HT-29 (cell line): ENCODE measurements at regions not wholly inside any gene's neighbourhood (a gene's known extent, or its start where the extent isn't known, plus 50 kb on each side); places are given as distances from the start of the nearest gene placed in this dataset.
A peak's percentile ranks its signal among the peaks of the same experiment; 100 is the strongest.
"Not testable (repeated sequence)": the region's sequence is repeated elsewhere in the genome, so short reads cannot be mapped to it uniquely, and the experiment has no call there.

Experiments
- DNase-seq: peaks from one replicate; pipeline ENCODE4 v3.0.0-alpha.2; 2015; ENCODE audit warnings: low spot score

DNA sequence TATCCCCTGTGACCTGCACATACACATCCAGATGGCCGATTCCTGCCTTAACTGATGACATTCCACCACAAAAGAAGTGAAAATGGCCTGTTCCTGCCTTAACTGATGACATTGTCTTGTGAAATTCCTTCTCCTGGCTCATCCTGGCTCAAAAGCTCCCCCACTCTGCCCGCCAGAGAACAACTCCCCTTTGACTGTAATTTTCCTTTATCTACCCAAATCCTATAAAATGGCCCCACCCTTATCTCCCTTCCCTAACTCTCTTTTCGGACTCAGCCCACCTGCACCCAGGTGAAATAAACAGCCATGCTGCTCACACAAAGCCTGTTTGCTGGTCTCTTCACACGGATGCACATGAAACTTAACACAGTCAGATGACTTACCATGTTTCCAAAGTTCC lies 403.8 kb downstream of the TBC1D32 start:
- DNase-seq: not testable (repeated sequence)

DNA sequence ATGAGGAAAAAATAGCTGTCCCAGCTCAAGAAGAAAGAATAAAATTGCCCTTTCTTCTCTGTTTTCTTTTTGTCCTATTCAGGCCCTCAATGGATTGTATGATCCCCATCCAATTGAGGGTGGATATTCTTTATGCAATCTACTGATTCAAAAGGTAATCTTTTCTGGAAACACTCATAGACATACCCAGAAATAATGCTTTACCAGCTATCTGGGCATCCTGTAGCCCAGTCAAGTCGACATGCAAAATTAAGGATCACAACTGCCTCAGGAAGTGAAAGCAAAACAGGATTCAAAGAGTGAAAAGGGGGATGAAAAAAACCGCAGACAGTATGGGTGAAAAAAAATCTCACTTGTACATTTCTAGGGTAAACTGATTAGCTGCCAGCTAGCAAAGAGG lies 410.1 kb downstream of the TBC1D32 start:
- no peak for DNase-seq

DNA sequence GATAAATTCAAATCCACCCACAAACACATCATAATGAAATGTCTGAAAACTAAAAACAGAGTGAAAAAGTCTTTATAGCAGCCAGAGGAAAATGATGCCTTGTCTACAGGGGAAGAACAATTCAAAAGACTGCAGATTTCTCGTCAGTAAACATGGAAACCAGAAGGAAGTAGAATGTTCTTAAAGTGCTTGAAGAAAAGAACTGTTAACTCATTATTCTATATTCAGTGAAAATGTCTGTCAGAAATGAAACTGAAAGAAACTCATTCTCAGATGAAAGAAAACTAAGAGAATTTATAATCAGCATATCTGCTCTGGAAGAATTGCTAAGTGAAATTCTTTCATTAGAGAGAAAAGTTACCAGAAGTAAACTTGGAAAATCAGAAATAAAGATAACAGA lies 416.1 kb downstream of the TBC1D32 start:
- DNase-seq: no peak

DNA sequence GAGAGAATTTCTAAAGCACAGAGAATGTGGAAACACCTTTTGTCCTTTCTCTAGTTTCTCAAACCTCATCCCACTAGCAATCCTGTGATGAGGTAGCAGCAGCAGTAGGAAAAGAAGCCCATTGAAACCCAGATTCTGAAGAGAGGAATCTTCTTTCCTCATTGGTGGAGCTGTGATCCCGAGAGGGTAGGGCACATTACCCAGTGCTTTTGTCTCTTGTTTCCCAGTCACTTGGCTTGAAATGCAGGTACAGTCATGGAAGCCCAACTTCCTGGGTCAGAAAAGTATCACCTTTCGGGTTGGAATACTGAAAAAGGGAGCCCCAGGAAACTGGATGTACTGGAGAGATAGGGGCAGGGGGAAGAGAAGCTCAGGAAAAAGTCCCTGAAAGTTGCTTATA lies 417.4 kb downstream of the TBC1D32 start:
- no peak for DNase-seq

DNA sequence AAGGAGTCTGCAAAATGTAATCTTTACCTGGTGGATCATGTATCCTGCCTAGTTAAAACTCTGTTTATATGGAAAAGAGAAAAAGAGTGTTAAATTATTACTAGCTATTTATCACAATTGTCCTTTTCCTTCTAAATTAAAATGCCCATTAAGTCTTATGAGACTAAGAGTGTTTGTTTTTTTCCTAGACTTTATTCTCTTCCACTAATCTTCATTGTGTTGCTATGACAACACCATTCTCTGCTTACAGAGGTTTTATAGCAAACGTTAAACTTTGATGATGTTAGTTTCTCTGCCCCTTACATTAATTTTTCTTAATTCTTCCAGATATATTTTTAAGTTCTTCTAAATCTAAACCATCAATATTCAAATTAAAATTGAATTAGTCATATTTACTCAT lies 420.8 kb downstream of the TBC1D32 start:
- no peak for DNase-seq

DNA sequence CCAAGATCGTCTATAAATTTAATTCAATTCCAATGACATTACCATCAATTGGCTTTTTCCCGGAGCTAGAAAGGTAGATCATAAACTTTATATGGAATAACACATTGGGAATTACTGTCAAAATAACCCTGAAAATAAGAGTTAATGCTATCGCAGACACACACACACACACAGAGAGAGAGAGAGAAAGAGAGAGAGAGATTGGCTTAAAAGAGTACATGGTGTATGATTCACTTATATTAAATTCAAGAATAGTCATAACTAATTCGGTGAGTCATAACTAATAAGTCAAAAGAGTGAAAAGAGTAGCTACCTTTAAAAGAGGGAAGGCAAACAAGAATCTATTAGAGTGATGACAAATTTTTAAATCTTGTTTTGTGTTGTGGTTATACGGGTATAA lies 425.5 kb downstream of the TBC1D32 start:
- no peak for DNase-seq

DNA sequence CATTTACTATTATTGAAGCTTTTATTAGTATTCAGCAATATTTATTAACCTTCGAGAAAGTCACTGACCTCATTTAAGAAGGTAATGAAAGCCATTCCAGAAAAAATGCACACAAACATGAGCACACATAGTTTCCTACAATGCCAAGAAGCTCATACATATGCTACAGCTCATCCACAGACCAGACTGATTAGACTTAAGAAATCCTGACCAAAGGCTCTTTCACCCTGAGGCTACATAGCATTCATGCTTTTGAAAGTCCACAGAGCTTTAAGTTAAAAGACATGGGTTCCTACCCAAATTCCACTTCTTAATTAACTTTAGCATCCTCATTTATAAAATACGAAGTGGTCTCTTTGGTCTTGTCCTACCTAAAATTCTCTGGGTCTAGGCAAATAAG lies 430.4 kb downstream of the TBC1D32 start:
- no peak for DNase-seq

DNA sequence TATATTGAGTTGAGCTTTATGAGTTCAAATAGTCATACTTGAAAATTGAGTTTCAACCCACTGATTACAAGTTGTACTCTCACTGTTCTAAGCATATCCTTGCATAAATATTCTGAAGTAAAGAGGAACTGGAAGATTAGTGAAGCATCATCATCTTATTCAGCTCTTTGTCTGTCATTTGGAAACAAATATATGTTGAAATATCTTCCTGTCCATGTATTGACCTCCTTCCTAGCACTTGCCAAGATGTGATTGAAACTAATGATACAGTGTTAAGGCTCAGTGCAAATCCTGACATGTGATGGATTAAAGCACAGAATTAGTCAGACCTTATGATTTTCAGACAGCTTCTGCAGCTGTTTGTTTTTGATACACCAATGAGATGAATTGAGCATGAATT lies 434.3 kb downstream of the TBC1D32 start:
- no peak for DNase-seq

DNA sequence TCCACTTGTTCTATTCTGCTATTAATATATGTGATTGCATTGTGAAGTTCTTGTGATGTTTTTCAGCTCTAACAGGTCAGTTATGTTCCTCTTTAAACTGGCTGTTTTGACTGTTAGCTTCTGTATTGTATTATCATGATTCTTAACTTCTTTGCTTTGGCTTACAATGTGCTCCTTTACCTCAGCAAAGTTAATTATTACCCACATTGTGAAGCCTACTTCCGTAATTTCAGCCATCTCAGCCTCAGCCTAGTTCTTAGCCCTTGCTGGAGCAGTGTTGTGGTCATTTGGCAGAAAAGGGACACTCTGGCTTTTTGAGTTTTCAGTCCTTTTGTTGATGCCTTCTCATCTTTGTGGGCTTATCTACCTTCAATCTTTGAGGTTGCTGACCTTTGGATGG lies 440.2 kb downstream of the TBC1D32 start:
- DNase-seq: peak; percentile 28

DNA sequence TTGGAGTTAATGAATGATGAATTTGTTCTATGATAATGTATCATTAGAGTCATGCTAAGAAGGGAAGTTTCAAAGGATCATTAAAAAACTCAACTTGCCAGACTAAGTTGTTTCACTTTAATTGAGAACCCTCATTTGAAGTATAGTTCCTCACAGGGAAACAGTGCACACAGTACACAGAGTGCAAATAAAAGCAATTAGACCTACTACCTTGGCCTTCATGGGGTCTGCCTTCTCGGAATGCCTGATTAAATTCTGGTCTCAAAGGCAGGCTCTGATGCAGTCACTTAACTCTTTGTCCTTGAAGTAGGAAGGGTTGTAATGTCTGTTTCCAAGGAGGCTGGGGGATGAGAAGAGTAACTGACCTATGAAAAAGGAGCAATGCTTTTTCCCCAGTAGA lies 457.3 kb downstream of the TBC1D32 start:
- no peak for DNase-seq

DNA sequence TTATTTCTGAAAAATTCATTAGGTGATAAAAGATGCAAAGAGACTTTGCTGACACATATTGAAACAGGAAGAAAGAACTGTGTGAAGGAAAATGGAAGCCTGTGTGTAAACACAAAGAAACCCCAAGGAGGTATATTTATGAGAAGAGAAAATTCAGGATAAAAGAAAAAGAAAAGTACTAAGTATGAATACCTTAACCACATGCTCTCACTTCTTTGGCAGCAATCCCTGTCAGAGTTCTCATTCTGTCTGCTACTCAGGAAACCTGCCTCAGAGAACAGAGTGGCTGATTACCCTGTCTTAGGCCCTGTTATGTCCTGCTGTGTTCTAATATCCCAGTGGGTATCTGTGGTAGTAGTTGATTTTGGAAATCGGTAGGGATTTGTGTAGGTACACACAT lies 457.9 kb downstream of the TBC1D32 start:
- no peak for DNase-seq

DNA sequence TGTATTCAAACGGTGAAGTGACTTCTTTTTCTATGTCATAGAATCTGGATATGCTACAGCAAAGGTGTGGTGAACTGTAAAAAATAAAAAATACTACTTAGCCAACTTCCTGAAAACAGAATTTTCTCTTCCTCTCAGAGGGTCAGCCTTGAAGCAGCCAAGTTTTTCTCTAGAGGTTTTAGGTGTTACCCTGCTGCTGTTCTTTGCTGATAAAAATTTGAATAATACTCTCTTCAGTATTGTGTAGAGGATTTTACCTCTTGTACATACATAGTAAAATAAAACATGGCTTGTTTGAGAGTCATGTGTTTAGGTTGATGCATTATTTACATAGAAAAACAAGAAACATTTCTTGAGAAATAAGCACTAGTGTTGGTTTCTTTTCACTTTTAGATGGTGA lies 458.4 kb downstream of the TBC1D32 start:
- DNase-seq: no peak

DNA sequence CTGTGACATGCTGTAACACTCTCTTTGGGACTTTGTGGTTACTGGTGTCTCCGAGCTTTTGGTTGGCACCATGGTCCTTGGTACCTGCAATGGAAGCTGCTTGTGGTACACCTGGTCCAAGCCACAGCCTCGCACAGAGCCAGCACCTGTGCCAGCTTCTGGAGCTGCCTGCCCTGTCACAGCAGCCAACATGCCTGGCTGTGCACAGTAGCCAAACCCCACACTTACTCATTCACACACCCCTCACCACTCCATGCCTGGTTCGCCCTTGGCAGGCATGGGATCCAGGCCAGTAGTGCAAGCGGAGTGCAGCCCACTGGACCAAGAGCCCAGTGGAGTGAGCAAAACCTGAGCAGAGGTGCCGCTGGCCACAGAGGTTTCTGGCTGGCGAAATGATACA lies 459.9 kb downstream of the TBC1D32 start:
- no peak for DNase-seq

DNA sequence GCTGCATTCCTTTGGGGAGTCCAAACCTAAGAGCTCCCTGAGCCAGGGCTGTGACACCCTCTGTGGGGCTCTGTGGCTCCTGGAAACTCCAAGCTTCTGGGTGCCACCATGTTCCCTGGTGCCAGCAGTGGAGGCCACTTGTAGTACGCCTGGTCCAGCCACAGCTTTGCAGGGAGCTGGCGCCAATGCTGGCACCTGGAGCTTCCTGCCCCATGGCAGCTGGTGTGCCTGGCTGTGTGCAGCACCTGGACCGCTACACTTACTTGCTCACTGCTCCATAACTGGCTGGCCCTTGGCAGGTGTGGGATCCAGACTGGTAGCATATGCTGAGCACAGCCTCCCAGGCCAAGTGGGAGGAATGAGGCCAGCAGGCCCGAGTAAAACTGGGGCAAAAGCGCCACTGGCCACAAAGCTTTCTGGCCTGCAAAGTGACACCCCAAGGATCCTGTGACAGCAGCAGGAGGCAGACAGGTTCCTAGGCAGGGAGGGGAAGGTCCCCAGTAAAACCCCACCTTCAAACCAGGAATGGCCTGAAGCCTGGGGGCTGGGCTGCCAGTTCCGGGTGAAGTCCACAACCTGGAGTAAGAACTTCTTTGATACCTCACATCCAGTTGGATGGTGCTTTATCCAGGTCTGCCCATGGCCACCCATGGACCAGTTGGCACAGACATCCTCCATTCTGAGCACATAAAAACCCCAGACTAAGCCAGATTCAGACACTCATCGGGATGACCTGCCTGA lies 461.0 kb downstream of the TBC1D32 start:
- no peak for DNase-seq

DNA sequence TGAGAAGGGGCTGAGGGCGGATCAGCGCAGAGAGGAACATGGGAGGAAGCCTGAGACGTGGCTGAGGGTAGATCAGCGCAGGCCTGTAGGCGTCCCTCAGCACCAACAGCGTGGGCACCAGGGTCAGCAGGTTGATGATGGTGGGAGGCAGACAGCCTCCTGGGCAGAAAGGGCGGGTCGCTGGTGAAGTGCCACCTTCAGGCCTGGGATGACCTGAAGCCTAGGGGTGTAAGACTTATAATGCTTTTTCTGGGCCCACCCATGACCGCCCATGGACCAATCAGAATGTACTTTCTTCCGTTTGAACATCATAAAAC lies 462.1 kb downstream of the TBC1D32 start:
- no peak for DNase-seq

DNA sequence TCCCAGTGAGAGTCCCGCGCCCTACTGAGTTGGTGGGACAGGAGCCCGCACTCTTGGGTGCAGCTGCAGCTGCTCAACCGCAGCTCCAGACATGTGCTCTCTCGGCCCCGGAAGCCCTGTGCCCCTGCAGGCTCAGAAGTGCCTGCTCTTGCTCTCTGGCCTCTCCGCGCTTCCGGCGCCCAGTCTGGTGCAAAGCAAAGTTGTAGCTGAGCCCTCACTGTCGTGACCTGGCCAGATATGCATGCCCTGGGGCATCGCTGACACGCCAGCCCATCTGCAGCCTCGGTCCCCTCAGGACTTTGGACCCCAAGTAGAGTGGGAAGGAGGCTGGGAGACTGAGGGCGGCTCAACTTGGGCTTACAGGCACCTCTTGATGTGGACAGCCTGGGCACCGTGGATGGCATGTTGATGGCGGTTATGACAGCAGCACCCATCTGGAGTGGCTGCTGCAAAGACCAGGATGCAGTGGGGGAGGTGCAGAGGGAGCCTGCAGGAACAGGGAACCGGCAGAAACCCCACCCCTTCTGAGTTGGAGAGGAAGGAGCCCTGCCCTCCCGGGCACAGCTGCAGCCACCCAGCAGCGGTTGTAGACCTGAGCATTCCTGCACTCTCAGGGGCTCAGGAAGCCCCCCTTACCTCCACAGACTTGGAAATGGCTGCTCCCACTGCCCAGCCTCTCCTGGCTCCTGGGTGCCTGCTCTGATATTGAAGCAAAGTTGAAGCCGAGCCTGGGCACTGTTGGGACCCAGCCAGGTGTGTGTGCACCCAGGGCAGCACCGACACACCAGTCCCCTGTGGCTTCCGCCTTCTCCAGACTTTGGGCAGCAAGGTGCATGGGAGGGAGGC lies 462.6 kb downstream of the TBC1D32 start:
- DNase-seq: no peak

DNA sequence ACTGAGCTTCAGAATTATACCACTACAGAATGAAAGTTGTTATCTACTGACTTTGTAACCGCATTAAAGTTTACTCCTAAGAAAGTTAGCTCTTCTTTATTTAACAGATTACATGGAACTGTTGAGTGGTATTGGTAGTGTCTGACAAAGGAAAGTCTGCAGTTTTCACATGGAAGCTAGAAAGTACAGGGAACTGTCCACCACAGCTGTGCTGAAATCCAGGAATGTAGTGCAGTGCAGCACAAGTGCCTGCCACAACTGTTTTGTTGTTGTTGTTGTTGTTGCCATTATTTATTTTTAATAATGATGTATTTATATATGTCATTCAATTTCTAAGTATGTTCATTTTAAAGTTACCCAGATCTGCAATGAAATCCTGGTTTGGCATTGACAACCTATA lies 464.9 kb downstream of the TBC1D32 start:
- peak; percentile 27 for DNase-seq

DNA sequence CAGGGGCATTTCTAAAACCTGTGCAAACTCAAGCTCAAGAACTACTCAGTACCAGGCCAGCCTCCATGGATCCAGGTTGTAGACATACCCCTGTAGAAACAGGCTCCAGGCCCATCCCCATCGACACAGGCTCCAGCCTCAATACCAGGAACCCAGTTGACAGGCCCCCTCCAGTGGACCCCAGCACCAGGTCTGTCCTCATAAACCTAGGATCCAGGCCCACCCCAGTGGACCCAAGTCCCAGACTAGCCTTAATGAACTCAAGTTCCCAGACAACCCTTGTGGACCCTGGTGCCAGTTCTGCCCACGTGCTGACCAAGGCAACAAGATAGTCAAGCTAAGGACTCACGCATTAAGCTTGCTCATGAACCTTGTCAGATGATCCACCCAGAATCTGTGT lies 476.9 kb downstream of the TBC1D32 start:
- no peak for DNase-seq

DNA sequence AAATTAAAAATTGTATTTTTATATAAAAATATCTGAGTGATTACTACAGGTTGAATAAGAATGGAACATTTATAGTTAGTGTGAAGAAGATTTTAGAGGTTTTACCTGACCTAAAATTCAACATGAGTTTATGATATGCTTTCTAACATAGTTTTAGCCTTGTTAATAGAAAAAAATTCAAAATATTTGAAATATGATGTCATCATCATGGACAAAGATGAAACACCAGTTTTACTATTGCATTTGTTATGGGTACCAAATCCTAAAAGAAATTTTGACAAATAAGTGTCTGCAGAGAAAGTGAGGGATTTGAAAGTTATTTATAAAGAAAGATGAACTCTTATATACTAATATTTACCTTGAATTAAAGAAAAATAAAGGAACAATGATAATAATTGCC lies 479.7 kb downstream of the TBC1D32 start:
- DNase-seq: no peak

DNA sequence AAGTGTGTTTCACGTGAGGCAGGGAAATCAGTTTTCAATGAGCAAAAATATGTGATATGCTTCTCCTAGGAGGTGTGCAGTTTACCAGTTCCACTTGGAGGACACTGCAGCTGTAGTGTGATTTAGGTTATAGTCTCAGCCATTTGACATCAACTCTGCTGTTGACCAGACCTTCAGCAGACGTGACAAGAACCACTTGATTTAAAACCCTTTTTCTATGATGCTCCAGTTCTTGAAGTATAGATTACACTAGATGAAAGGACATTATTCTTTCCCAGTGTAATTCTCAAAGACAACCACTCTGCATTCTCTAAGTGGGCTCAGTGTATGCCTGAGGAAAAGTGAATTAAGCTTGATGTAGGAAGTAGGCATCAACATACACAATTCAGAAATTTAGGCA lies 480.8 kb downstream of the TBC1D32 start:
- no peak for DNase-seq

DNA sequence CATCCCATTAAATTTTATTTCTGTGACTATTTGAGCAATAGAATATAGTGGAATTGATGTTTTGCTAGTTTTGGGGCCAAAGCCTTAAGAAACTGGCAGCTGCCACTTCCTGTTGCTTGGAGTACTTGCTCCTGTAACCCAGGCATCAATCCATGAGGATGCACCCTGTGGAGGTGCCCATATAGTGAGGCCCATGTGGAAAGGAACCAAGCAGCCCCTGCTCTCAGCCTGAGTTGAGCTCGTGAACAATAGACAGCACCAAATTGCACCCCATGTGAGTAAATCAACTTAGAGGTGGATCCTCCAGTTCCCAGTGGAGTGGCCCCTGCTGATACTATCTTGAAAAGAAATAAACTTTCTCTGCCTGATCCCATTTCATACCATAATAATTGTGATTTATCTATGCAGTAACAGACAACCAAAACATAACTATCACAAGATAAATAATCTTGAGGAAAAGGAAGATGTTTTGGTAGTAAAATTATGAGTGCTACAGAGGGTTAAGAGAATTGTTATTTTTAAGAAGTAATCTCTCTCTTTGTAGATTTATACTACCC lies 481.9 kb downstream of the TBC1D32 start:
- no peak for DNase-seq

DNA sequence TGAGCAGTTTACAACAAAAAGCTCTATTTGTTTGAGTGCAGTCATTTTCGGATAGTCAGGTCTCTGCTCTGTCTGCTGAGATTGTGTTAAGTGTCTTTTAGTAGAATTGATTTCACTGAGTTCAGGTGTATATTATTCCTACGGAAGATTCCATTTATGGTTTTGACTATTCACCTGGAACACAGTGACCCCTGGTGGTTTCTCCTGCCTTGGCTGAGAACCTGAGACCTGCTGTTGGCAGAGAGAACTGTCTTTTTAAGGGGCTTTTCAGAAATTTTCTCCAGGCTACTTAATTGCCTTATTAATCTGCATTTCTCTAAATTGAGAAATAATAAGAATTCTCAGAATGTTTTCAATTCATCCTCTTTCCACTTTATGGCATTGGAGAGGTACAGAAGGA lies 508.0 kb downstream of the TBC1D32 start:
- DNase-seq: peak; percentile 72

DNA sequence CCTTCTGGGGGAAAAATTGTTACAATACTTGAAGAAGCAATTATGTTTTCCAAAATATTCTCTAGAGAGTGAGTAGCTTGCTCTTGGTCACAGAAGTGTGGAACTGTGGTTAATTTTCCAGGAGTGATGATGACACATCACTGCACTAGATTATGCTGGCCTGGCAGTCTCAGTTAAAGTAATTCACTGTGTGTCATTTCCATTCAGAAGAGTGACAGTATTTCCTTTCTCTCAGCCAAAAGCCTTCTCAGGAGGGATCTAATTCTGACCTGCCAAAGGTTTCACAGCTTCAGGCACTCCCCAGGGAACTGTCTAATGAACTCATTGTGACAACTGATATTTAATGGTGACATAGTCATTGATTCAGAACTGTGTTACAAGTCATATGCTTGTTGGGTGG lies 517.5 kb downstream of the TBC1D32 start:
- DNase-seq: no peak
